H4 (cell line): ENCODE measurements at regions not wholly inside any gene's neighbourhood (a gene's known extent, or its start where the extent isn't known, plus 50 kb on each side); places are given as distances from the start of the nearest gene placed in this dataset.
A peak's percentile ranks its signal among the peaks of the same experiment; 100 is the strongest.

Source experiments
- DNase-seq: peaks from one replicate; pipeline ENCODE4 v3.0.0-alpha.2; 2015; ENCODE audit warnings: low spot score

DNA sequence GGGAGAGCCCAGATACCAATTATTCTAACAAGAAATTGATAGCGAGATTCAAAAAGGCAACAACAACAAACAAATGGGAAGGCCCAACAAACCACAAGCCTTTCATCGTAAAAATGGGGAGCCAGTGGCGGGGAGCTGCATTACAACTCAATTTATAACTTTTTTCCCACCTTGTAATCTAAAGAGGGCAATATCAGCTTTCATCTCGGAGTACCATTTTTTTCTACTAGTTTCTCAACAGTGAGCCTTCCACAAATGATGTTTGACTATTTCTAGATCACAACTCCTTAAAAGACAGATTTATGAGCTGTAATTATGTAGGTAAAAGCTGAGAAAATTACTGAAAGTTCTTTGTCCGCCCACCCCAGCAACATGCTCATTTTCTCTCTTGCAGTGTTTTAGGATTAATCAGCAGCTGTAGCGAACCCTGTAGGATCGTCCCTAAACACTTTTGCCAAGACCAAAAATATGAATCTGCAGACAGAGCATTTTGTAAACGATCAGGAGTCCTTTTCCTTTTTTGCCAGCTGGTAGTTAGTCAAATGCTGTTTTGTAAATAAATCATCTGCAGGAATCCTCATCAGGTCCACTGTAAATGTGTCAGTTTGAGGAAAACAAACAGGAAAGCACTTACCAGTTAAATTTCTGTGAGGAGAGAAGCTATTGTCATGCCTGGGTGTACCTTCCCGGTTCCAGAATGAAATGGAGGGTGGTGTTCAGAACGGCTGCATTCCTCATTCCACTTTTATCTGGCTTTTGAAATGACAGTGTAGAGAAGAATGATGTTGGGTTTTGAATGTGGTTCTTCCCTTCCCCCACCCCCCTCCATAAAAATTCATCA, 53.2 kb downstream of the EEF1B2 start:
- peak; percentile 28 for DNase-seq

DNA sequence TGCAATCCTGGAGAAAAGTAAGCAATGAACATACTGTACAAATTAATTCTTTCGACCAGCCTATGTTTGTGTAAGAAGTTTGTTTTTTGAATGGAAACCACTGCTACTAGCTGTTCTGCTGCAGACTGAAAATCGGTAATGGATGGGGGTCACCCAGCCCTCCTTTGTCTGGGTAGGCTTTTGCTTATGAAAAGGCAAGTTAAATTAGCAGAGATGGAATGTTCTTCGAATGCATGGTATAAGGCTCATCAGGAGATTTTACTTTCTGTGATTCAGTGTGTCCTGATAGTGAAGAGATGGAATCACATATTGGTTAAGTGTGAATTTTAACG, 53.8 kb downstream of the EEF1B2 start:
- no peak for DNase-seq

GRCh38 chr2:206217166-206217565, 57.3 kb upstream of the ZDBF2 start:
- DNase-seq, result no peak

DNA sequence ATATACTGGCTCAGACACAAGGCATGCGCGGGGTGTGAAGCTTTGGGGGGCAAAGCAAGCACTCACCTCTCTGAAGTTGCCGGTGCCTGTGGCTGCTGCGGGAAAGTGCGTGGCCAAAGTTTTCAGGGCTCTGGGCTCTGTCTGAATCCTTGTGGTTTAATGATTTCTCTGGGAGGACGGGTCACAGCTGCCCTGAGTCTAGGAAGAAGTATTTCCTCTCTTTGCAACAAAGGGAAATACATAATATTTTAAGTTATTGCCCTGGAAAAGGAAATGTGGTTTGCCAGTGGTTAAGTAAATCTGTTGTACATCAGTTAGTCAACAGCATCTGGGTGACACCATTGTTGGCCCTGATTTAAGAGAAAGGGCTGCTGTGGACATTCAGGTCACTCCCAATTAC, 56.7 kb upstream of the ZDBF2 start:
- peak; percentile 19 for DNase-seq

GRCh38 chr2:206218156-206218555, 56.3 kb upstream of the ZDBF2 start:
- no peak for DNase-seq

DNA sequence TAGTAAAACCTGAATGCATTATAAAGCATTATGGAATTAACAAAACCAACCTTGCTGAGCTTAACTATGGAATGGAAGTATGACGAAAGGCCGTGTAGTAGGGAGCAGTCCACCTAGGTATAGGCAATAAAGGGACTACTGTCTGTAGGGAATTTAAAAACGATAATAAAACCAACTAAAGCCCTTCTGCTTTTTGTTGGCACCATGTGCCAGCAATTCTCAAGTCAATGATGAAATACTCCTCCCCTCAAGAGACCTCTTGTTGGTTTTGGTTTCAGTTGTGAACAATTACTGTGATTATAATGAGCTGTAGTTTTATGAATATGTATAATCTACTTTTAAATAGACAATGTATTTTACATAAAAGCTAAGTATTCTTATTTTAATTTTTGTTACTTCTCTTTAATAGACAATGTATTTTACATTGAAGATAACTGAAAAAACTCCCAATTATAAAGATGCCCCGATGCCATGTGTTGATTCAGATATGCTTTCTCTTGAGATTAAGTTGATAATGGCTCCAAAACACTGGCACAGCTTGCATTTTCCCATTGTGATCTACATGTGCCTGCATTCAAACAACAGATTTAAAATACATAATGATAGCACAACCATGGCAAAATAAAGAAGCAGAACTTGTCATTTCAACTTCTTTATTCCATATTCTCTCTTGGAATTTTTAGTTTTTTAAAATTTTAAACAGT, 55.5 kb upstream of the ZDBF2 start:
- no peak for DNase-seq

- no peak for DNase-seq
Measured at GRCh38 chr2:206219957-206220356, 54.5 kb upstream of the ZDBF2 start.

GRCh38 chr2:206220997-206221396, 53.5 kb upstream of the ZDBF2 start:
- no peak for DNase-seq
